HG02852 (cell line): ENCODE measurements at regions not wholly inside any gene's neighbourhood (a gene's known extent, or its start where the extent isn't known, plus 50 kb on each side); places are given as distances from the start of the nearest gene placed in this dataset.
"Not testable (repeated sequence)": the region's sequence is repeated elsewhere in the genome, so short reads cannot be mapped to it uniquely, and the experiment has no call there.

Source experiments
- ATAC-seq: cut with Tn5 transposase; IDR thresholded peaks from one replicate; pipeline ENCODE4 v1.9.1; 2021; ENCODE audit warnings: mild to moderate bottlenecking, moderate library complexity; ENCODE audit not compliant: unreplicated experiment

DNA sequence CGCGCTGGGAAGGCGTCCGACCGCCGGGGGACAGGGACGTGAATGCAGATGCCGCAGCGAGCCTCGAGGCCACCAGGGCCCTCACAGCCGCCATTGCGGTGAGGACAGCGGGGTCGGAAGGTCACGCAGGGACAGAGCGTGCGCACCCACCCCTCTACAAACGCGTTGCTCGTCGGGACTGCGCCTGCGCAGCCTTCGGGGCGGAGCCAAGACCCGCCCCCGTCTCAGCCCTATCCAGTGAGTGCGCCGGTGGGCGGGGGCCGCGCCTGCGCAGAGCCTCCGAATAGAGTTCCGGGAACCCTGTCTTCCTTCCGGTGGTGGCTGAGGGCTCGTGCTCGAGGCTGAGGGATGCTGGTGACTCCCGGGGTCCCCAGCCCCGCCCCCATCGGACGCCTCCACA, 5393.1 kb upstream of the TPTE start:
- ATAC-seq, result peak; percentile 82

DNA sequence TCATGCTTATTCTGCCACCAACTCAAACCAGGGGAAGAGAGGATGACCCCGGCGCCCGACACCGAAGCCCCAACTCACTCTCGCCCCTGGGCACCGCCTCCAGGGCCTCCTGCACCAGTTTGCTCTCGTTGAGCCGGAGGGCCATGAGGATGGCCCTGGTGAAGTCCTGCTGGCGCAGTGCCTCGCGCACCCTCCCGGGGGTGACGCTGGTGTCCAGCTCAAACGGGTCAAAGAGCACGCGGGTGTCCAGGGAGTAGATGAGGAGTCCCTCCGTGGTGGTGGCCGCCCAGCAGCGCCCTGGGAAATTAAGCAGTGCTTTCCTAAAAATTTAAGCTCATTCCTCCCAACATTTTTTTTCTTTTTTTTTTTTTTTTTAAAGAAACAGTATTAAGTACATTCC, 5387.6 kb upstream of the TPTE start:
- not testable (repeated sequence) for ATAC-seq

DNA sequence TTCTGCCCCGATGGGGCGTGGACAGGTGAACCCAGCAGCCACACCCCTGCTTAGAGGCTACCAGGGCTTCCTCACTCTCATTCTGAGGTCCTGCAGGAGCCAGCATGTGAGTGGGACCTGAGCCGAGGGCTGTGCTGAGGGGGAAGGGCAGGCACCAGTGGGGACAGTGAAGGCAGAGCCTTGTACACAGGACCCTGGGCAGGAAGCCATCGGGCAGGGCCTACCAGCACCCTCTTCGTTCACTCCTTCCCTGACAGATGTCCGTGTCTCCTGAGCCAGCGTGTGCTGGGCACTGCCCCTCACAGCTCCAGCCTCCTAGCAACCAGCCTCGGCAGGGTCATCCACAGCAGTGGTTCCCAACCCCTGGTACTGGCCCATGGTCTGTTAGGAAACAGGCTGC, 5385.0 kb upstream of the TPTE start:
- ATAC-seq, result not testable (repeated sequence)

DNA sequence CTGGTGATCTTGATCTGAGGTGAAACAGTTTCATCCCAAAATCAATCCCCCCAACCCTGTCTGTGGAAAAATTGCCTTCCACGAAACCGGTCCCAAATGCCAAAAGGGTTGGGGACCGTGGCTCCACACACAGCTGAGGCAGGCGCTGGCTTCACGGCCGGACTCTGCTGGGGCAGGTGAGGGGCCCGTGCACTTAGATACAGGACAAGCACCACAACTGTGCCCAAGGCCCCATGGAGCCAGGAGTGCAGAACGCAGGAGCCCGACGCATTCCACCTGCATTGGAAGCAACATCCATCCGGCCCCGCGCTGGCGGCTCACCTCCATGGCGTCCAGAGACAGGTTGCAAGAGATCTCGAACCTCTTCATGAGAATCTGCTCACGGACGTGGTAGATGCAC, 5384.4 kb upstream of the TPTE start:
- ATAC-seq, result not testable (repeated sequence)

DNA sequence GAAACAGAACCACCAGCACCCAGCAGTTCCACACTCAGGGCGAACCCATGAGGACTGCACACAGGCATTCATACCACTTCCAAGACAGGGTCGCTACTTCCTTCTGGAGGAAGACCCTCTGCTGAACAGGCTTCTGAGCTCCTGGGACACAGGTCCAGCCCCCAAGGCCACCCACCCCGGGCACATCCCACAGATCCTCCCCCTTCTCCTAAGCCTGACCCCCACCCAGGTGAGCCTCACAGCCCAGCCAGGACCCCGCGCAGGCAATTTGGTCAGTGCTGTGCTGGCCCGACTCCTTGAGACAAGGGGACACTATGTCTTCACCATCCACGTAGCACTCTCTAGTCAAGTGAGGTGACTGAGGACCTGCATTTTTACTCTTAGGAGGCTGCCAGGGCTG, 5382.7 kb upstream of the TPTE start:
- ATAC-seq, result not testable (repeated sequence)

DNA sequence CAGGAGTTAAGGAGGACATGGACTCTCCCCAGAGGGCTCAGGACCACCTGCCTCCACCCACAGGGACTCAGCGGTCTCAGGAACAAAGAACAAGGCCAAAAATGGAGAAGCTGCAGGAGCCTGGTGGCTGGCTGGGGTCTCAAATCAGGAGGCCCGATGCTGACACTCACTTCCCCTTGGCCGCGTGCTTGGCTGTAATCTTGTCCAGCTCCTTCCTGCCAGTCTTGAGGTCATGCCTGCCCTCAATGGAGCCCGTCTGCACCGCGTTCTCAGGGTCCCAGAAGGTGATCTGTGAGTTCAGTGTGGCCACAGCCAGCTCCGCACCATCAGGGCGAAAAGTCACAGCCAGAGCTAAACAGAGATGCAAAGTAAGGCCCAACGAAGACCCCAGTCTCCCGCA, 5381.9 kb upstream of the TPTE start:
- not testable (repeated sequence) for ATAC-seq

DNA sequence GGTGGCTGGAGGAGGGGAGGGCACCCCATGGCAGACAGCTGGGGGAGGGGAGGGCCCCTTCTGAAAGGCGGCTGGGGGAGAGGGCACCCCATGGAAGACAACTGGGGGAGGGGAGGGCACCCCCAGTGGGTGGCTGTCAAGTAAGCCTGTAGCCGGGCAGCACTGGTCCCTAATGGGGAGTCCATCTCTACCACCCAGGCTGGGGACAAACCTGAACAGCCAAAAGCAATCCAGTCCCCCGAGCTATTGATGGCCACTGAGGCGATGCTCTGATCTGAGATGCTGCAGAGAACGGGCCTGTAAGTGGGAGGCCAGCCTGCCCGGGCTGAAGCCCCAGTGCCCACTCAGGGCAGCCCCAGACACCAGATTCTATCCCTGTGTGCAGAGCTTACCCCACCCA, 5378.4 kb upstream of the TPTE start:
- ATAC-seq, result not testable (repeated sequence)

DNA sequence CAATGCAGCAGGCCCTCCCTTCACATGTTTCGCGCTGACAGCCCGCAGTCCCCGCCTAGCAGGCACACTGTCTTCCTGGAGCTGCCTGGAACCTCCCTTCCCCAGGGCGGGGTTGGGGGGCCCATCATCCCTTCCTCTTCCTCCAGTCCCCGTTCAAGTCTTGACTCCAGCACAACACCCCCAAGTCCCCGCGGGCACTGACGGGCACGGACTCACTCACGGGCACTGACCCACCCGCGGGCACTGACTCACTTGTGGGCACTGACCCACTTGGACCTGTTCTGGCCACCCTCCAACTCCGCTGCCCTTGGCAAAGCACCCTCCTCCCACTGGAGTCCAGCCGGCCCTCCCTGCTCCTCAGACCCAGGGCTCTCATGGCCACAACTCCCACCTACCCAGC, 5376.7 kb upstream of the TPTE start:
- ATAC-seq, result not testable (repeated sequence)

DNA sequence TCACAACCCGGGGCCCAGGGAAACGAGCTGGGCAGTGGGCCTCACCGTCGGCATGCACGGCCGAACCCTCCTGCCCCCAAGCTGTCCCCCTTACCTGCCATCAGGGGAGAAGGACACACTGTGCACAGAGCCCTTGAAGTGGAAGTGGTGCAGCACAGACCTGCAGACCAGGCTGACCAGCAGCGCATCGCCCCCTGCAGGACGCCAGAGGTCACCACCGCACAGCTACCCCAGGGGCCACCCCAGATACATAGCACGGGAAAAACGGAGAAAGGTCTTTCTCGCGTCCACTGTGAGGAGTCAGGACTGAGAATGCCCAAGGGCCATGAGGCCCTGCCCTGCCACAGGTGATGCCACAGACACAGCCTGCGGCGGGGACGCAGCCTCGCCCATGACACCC, 5373.7 kb upstream of the TPTE start:
- not testable (repeated sequence) for ATAC-seq

DNA sequence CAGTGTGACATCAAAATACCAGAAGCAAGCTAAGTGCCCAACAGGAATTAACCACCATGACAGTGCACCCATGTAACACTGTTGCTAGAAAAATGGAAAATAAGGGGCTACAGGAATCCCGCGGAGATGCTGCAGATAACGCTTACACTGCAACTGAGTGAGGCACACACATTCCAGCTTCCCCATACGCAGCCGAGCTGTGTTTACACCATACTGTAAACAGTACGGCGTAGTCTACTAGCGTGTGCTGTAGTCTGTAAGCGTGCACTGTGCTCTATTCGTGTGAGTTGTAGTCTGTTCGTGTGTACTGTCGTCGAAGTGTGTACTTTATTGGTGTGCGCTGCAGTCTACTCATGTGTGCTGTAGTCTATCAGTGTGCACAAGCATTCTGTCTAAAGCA, 5372.2 kb upstream of the TPTE start:
- not testable (repeated sequence) for ATAC-seq

DNA sequence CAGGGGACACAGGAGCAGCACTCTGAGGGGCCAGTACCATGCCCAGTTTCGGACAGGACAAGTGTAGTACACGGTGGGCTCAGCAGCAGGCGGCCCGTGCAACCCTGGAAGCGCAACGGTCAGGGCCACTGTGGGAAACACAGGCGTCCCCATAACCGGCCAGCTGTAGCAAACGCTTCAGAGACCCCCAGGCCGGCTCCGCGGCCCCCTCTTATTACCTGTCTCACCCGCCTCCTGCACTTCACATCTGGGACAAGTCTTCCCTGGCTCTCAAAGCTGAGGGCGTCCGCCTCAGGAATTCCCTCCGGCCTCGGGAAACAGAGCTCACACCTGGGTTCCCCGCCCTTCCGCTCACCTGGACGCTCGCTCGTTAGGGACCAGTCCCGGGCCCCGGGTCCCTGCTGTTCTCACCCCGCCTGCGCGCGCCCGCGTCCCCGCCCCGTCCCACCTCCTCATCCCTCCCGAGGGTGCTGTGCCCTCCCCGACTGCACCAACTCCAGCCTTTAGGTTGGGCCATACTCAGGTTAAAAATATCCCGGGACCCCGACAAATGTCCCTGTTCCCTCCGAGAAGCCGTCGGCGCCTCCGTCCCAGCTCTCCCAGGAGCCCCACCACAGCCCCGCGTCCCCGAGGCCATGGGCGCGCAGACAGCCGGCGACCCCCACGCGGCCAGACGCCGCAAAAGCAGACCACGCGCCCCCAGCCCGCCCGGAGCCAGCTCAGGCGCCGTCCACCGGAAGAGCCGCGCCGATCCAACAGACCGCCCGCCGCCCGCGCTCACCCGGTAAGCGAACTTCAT, 5367.3 kb upstream of the TPTE start:
- not testable (repeated sequence) for ATAC-seq

DNA sequence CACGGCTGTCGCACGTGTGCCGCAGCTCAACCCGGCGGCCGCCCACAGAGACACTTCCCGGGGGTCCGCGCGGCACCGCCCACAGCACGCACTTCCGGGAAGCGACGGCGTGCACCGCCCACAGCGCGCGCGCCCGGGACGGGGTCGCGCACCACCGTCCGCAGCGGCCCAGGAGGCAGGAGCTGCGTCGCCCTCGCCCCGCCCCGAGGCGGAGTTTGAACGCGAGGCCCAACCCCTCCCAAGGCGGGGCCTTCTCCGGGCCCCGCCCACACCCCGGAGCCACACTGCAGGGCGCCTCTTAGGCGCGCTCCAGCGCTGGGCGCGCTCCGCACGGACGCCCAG, 5366.8 kb upstream of the TPTE start:
- peak; percentile 75 for ATAC-seq

DNA sequence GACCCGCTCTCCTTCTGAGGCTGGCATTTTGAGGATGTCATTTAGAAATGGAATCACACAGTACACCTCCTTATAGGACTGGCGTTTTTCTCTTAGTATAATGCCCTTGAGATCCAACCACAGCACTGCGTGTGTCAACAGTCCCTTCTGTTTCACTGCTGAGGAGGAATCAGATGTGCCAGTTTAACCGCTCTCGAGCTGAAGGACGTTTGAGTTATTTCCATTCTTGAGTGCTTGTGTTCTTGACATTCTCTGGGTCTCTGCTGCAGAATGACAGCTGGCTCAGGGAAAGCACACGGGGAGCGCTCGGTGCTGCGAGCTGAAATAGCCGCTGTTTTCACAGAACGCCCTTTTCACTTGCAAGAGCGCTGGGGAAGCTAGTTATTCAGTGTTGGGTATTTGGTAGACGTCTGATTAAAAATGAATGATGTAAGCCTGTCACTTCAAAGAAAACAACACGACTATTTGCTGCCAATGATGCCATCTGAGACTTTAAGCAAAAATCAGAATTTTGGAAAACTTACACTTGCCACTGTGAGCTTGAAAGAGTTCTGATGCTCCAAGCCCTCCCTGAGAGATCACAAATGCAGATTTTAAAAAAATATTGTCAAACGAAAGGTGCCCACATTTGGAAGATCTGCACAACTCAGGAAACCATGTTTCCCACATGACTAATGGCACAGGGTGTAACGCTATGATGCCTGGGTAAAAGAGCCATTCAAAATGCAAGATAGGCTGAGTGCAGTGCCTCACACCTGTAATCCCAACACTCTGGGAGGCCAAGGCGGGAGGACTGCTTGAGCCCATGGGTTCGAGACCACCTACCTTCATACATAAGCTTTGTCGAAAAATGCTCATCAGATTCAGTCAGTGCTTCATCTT, 5358.4 kb upstream of the TPTE start:
- not testable (repeated sequence) for ATAC-seq

DNA sequence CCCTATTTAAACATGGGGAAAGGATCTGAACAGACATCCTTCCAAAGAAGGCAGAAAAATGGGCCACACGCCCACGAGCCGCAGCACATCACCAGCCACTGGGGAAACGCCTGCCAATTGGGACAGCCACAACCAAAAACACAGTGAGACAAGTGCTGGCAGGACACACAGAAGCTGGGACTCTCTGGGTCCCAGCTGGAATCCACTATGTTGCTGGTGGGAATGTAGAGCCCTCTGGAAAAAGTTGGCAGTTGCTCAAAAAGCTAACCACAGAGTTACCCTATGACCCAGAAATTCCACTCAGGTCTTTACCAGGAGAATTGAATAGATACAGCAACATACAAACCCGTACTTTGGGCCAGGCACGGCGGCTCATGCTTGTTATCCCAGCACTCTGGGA, 5355.6 kb upstream of the TPTE start:
- not testable (repeated sequence) for ATAC-seq
